ENCODE measurements at regions not wholly inside any gene's neighbourhood (a gene's known extent, or its start where the extent isn't known, plus 50 kb on each side); places are given as distances from the start of the nearest gene placed in this dataset.
"Not testable (repeated sequence)": the region's sequence is repeated elsewhere in the genome, so short reads cannot be mapped to it uniquely, and the experiment has no call there.

DNA sequence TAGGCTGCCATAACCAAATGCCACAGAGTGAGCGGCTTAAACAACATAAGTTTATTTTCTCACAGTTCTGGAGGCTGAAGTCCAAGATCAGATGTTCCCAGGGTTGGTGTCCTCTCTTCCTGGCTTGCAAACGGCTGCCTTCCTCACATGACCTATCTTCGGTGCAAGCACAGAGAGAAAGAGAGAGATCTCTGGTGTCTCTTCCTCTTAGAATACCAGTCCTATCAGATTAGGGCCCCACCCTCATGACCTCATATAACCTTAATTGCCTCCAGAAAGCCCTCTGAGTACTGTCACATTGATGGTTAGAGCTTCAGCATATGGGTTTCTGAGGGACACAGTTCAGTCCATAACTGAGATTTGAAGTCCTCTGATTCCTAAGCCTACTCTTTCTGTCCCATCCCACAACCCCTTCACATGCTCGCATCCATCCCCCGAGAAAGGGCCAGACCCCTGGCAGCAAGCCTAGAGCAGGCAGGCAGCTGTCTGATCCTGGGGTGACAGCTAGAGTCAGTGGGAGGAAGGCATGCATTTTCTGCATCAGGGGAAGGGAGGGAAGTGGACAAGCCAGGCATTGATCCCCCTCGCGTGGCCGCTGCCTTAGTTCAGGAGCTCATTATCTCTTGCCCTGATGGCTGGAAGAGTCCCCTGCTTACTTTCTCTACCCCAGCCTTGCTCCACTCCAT lies 114.1 kb downstream of the FAR1 start:
- H3K27me3 ChIP-seq: no peaks in the 10 kb centered on the region
- no peak overlapping the region for H3K27ac ChIP-seq
- no peaks in the 10 kb centered on the region for H3K4me1 ChIP-seq
- no peaks in the 10 kb centered on the region for H3K36me3 ChIP-seq
- no peak overlapping the region for H3K4me3 ChIP-seq
- intact Hi-C loops (cut with DNase I; ENCODE audit: low total_unique reads): no loop called here
- no peak for DNase-seq (ENCODE audit: low spot score in 2 of 2)
- no peaks in the 10 kb centered on the region for H3K9me3 ChIP-seq
- TF ChIP-seq, protein P1, sequence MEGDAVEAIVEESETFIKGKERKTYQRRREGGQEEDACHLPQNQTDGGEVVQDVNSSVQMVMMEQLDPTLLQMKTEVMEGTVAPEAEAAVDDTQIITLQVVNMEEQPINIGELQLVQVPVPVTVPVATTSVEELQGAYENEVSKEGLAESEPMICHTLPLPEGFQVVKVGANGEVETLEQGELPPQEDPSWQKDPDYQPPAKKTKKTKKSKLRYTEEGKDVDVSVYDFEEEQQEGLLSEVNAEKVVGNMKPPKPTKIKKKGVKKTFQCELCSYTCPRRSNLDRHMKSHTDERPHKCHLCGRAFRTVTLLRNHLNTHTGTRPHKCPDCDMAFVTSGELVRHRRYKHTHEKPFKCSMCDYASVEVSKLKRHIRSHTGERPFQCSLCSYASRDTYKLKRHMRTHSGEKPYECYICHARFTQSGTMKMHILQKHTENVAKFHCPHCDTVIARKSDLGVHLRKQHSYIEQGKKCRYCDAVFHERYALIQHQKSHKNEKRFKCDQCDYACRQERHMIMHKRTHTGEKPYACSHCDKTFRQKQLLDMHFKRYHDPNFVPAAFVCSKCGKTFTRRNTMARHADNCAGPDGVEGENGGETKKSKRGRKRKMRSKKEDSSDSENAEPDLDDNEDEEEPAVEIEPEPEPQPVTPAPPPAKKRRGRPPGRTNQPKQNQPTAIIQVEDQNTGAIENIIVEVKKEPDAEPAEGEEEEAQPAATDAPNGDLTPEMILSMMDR (IDR thresholded peaks at IDR 0.05): no peak
- TF ChIP-seq POLR2A (IDR thresholded peaks at IDR 0.05) (no peak), POLR2AphosphoS5 (IDR thresholded peaks at IDR 0.05) (no peak)

DNA sequence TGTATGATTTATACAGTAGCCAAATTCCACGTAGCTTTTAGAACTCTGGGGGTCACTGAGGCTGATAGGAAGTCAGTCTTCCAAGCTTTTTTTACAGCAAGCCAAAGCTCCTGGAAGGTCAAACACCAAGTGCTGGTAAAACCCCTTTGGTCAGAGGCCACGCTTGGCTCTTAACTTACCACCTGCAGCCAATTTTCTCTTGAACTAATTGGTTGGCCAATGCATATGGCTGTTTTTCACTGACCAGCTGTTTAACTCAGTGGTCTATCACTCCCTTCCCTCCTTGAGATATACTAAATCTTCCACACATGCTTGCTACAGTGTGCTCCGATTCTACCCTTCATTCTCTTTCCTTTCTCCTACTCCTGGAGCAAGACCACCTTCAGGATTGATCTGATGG lies 116.0 kb downstream of the FAR1 start:
- TF ChIP-seq, protein P1 (IDR thresholded peaks at IDR 0.05): no peak
- no peak for TF ChIP-seq POLR2AphosphoS5 (IDR thresholded peaks at IDR 0.05)
- no peak for TF ChIP-seq POLR2A (IDR thresholded peaks at IDR 0.05)
- Histone ChIP-seq H3K9me3 (no peaks in the 10 kb centered on the region), H3K4me3 (no peak overlapping the region), H3K27ac (no peak overlapping the region), H3K36me3 (no peaks in the 10 kb centered on the region), H3K4me1 (no peaks in the 10 kb centered on the region), H3K27me3 (no peaks in the 10 kb centered on the region)
- no peak for DNase-seq (ENCODE audit: low spot score in 2 of 2)
- intact Hi-C loops (cut with DNase I; ENCODE audit: low total_unique reads): no loop called here

DNA sequence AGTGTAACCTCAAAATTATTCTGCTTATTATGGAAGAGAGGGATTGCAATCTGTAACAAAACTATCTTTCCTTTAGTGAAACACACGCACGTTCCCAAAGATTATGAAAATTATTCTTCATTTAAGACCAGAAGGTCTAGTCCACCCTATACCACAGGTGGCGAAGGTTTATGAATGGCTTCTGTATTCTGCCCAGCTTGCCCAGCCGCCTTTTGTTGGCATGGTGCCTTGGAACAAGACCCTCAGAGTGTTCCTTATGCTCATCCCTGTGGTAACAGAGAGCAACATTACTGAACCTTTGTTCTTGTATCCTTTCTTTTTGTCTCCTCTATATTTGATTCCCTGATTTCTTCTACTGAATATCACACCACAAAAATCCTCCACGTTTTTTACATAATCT lies 116.4 kb downstream of the FAR1 start:
- TF ChIP-seq POLR2A (IDR thresholded peaks at IDR 0.05) (no peak), POLR2AphosphoS5 (IDR thresholded peaks at IDR 0.05) (no peak)
- TF ChIP-seq, protein P1 (IDR thresholded peaks at IDR 0.05): no peak
- no peak overlapping the region for H3K27ac ChIP-seq
- no peaks in the 10 kb centered on the region for H3K9me3 ChIP-seq
- H3K4me3 ChIP-seq: no peak overlapping the region
- no peaks in the 10 kb centered on the region for H3K36me3 ChIP-seq
- no peaks in the 10 kb centered on the region for H3K27me3 ChIP-seq
- peak; percentile 62 to 74 for DNase-seq (ENCODE audit: low spot score in 2 of 2)
- H3K4me1 ChIP-seq: no peaks in the 10 kb centered on the region
- intact Hi-C loops (cut with DNase I; ENCODE audit: low total_unique reads): no loop called here

DNA sequence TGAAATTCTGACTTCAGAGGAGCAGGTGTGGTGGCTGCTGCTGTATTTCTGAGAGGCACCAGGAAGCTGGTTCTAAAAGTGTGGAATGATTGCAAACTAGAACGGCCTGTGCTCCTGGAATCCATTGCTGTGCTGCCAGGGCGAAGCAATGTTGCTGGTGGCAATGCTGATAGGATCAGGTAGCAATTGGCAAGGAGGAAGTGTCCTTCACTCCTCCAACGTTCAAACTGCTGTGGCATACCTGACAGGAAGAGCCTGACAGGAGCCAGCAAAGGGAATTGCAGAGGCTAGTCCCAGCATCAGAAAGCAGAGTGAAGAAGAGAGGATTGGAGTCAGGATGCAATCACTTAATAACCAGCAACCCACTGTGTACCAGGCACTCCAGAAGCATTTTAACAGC lies 118.2 kb downstream of the FAR1 start:
- TF ChIP-seq, protein P1 (IDR thresholded peaks at IDR 0.05): no peak
- TF ChIP-seq POLR2AphosphoS5 (IDR thresholded peaks at IDR 0.05): no peak
- no peak for TF ChIP-seq POLR2A (IDR thresholded peaks at IDR 0.05)
- Histone ChIP-seq H3K4me3 (no peak overlapping the region), H3K36me3 (no peaks in the 10 kb centered on the region), H3K4me1 (no peaks in the 10 kb centered on the region), H3K27me3 (no peaks in the 10 kb centered on the region), H3K27ac (peak overlapping the region; percentile 26 to 52), H3K9me3 (no peaks in the 10 kb centered on the region)
- intact Hi-C loops (cut with DNase I; ENCODE audit: low total_unique reads): no loop called here
- DNase-seq (ENCODE audit: low spot score in 2 of 2): peak in 1 of 2 donors; percentile 23

DNA sequence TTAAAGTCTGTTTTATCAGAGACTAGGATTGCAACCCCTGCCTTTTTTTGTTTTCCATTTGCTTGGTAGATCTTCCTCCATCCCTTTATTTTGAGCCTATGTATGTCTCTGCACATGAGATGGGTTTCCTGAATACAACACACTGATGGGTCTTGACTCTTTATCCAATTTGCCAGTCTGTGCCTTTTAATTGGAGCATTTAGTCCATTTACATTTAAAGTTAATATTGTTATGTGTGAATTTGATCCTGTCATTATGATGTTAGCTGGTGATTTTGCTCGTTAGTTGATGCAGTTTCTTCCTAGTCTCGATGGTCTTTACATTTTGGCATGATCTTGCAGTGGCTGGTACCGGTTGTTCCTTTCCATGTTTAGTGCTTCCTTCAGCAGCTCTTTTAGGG lies 129.1 kb downstream of the FAR1 start:
- H3K36me3 ChIP-seq; H3K4me1 ChIP-seq; H3K4me3 ChIP-seq; intact Hi-C loops (cut with DNase I; ENCODE audit: low total_unique reads); DNase-seq (ENCODE audit: low spot score in 2 of 2); H3K27me3 ChIP-seq; H3K27ac ChIP-seq; H3K9me3 ChIP-seq: not testable (repeated sequence)

DNA sequence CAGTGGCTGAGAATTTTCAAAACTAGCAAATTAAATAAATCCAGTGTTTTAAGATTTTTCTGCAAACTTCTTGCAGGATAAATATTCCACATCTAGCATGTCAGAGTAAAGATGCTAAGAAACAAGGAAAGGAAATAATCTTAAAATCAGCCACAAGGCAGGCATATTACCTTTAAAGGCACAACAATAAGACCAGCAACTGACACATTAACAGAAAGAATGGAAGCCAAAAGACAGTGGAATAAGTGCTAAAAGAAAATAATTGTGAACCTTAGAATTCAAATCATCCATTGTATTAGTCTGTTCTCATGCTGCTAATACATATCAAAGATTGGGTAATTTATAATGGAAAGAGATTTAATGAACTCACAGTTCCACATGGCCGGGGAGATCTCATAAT lies 132.4 kb downstream of the FAR1 start:
- H3K9me3 ChIP-seq: peaks cover 4 to 19% of the 10 kb centered on the region in 2 donors
- TF ChIP-seq POLR2AphosphoS5 (IDR thresholded peaks at IDR 0.05) (no peak), POLR2A (IDR thresholded peaks at IDR 0.05) (no peak)
- TF ChIP-seq, protein P1 (IDR thresholded peaks at IDR 0.05): no peak
- no peak for DNase-seq (ENCODE audit: low spot score in 2 of 2)
- intact Hi-C loops (cut with DNase I; ENCODE audit: low total_unique reads): no loop called here
- H3K36me3 ChIP-seq: no peaks in the 10 kb centered on the region
- H3K27me3 ChIP-seq: no peaks in the 10 kb centered on the region
- no peak overlapping the region for H3K27ac ChIP-seq
- H3K4me3 ChIP-seq: no peak overlapping the region
- no peaks in the 10 kb centered on the region for H3K4me1 ChIP-seq
